CD4-positive, alpha-beta T cell treated with Interleukin-6 at 100 ng/mL for 8 hours (primary cell): ENCODE measurements at regions not wholly inside any gene's neighbourhood (a gene's known extent, or its start where the extent isn't known, plus 50 kb on each side); places are given as distances from the start of the nearest gene placed in this dataset.
"Not testable (repeated sequence)": the region's sequence is repeated elsewhere in the genome, so short reads cannot be mapped to it uniquely, and the experiment has no call there.

ENCODE experiments used
- DNase-seq: peaks from one replicate; pipeline ENCODE4 v3.0.0-alpha.2; 2020; ENCODE audit warnings: mixed read lengths, low spot score

GRCh38 chr6:144477396-144477795 lies 192.3 kb downstream of the UTRN start:
- no peak for DNase-seq

GRCh38 chr6:144477856-144478255 lies 192.7 kb downstream of the UTRN start:
- DNase-seq: no peak

DNA sequence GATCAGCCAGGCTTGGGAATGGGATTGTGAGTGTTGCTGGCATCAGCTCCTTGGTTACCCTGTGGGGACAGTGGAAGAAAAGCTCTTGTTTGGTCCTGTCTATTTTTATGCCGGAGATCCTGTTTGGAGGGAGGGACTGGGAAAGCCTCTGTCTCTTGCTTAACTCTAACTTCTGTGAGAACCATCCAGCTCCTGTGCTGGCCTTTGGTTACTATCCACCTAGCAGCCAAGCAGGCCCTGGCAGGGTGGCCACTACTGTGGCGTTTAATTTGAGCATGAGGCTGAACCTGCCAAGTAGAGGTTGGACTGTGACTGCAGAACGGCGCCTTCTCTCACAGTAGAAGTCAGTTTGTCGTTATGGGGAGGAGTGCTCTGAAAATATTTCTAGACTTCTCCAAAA lies 193.3 kb downstream of the UTRN start:
- no peak for DNase-seq

GRCh38 chr6:144479991-144480390 lies 194.9 kb downstream of the UTRN start:
- no peak for DNase-seq

DNA sequence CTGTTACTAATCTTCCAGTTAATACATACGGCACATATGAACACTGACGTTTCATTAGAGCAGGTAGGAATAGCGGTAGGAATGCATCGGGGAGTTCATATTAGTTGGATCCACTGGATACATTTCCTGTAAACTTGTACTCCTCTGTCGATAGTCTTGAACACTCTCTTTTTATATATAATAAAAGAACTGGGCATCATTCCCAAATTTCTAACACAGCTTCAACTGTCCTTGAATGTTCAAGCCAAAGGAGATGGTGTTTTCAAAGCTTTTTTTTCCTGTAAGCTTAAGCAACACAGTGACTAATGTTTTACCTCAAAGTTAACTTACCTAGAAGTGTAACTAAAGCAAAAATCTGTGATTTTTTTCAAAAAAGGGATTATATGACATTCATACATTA lies 195.3 kb downstream of the UTRN start:
- DNase-seq: no peak

GRCh38 chr6:144481527-144481926 lies 196.4 kb downstream of the UTRN start:
- DNase-seq: no peak

GRCh38 chr6:144482142-144482541 lies 197.0 kb downstream of the UTRN start:
- DNase-seq: peak; percentile 71

DNA sequence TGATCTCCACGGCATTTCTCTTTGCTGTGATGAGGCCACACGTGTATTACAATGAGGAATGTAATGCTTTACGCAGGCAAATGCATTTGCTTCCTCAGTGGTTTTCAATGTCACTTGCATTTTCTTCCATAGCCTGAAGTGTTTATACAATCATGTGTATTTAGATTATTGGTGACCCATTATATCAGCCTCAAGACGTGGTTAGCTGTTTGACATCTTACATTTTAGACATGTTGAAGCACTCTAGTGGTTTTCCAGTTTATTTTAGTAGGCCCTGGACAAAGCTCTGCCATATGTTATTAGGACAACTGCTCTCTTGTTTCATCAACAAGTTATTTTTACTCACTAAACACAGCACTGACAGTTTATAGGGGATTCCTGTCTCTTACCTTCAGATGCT lies 200.4 kb downstream of the UTRN start:
- DNase-seq: no peak

GRCh38 chr6:144488590-144488989 lies 203.5 kb downstream of the UTRN start:
- no peak for DNase-seq

- DNase-seq: no peak
These were observed 208.1 kb downstream of the UTRN start for GRCh38 chr6:144493035-144493910.

GRCh38 chr6:144495076-144495475 lies 209.9 kb downstream of the UTRN start:
- DNase-seq: not testable (repeated sequence)

DNA sequence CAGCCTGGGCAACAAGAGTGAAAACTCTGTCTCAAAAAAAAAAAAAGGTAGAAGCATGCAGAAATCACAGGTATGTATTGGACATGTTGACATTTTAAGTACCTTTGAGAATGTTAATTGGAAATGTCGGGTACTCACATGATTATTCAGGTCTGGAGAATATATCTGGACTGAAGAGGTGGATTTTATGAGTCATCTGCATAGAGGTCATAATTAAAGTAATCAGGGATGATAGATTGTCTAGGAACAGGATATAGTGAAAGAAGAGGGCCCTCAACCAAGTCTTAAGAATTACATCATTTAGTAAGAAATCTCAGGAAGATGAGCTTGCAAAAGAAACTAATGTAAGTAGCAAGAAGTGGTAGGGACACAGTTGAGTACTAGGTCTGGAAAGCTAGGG lies 212.5 kb downstream of the UTRN start:
- no peak for DNase-seq

GRCh38 chr6:144500892-144501291 lies 215.8 kb downstream of the UTRN start:
- DNase-seq: no peak

DNA sequence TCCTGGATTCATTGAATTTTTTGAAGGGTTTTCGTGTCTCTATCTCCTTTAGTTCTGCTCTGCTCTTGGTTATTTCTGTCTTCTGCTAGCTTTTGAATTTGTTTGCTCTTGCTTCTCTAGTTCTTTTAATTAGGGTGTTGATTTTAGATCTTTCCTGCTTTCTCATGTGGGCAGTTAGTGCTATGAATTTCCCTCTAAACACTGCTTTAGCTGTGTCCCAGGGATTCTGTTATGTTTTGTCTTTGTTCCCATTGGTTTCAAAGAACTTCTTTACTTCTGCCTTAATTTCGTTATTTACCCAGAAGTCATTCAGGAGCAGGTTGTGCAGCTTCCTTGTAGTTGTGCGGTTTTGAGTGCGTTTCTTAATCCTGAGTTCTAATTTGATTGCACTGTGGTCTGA lies 220.1 kb downstream of the UTRN start:
- not testable (repeated sequence) for DNase-seq

DNA sequence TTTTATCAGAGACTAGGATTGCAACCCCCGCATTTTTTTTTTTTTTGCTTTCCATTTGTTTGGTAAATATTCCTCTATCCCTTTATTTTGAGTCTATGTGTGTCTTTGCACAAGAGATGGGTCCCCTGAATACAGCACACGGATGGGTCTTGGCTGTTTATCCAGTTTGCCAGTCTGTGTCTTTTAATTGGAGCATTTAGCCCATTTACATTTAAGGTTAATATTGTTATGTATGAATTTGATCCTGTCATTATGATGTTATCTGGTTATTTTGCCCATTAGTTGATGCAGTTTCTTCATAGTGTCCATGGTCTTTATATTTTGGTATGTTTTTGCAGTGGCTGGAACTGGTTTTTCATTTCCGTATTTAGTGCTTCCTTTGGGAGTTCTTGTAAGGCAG lies 220.9 kb downstream of the UTRN start:
- DNase-seq: not testable (repeated sequence)

DNA sequence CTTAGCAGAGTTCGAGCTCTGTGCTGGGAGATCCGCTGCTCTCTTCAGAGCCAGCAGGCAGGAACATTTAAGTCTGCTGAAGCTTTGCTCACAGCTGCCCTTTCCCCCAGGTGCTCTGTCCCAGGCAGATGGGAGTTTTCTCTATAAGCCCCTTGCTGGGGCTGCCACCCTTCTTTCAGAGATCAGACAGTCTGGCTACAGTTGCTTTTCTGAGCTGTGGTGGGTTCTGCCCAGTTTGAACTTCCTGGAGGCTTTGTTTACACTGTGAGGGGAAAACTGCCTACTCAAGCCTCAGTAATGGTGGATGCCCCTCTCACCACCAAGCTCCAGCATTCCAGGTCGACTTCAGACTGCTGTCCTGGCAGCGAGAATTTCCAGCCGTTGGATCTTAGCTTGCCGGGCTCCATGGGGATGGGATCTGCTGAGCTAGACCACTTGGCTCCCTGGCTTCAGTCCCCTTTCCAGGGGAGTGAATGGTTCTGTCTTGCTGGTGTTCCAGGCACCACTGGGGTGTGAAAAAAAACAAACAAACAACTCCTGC lies 222.7 kb downstream of the UTRN start:
- not testable (repeated sequence) for DNase-seq

GRCh38 chr6:144510859-144511258 lies 225.7 kb downstream of the UTRN start:
- DNase-seq: no peak

DNA sequence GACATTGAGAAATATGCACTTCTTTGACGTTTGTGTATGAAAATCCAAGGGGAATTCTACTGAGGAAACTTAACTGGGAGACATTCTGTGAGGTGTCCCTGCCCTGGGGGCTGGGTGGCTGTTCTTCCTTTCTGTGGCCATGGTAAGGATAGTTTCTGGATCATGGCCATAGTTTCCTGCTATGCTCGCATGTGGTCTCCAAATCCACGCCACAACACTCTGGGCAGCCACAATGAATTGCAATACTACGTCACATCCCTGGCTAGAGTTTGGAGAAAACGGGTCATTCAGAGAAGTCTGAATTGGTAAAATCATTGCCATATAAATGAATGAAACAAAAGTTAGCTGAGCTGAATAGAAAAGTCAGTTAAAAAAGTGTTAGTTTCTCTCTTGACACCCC lies 230.6 kb downstream of the UTRN start:
- no peak for DNase-seq

- DNase-seq: no peak
These were observed 234.3 kb downstream of the UTRN start for GRCh38 chr6:144519426-144519825.

- no peak for DNase-seq
These were observed 243.7 kb downstream of the UTRN start for GRCh38 chr6:144528743-144529425.

GRCh38 chr6:144530118-144530517 lies 245.0 kb downstream of the UTRN start:
- DNase-seq: no peak

GRCh38 chr6:144532238-144532637 lies 247.1 kb downstream of the UTRN start:
- DNase-seq: not testable (repeated sequence)

GRCh38 chr6:144534180-144534579 lies 249.0 kb downstream of the UTRN start:
- DNase-seq: no peak
